ENCODE measurements at regions not wholly inside any gene's neighbourhood (a gene's known extent, or its start where the extent isn't known, plus 50 kb on each side); places are given as distances from the start of the nearest gene placed in this dataset.

- no peak overlapping the region for H3K4me3 ChIP-seq
- H3K27ac ChIP-seq: peak overlapping the region in 9 of 21 experiments; percentile 9 to 88 (median 79)
Measured at GRCh38 chr12:92362126-92362525, 216.5 kb upstream of the BTG1 start.

- no peak overlapping the region for H3K4me3 ChIP-seq
- peak overlapping the region in 3 of 21 experiments; percentile 9 to 49 (median 29) for H3K27ac ChIP-seq
Measured at GRCh38 chr12:92360543-92360942, 214.9 kb upstream of the BTG1 start.

GRCh38 chr12:92359581-92360209, 214.0 kb upstream of the BTG1 start:
- peak overlapping the region in 1 of 21 experiments; percentile 49 for H3K27ac ChIP-seq
- no peak overlapping the region for H3K4me3 ChIP-seq

GRCh38 chr12:92357584-92358261, 212.1 kb upstream of the BTG1 start:
- Histone ChIP-seq H3K4me3 (no peak overlapping the region), H3K27ac (no peak overlapping the region)

- Histone ChIP-seq H3K27ac (no peak overlapping the region), H3K4me3 (no peak overlapping the region)
Measured at GRCh38 chr12:92356425-92356824, 210.8 kb upstream of the BTG1 start.

GRCh38 chr12:92349635-92350034, 204.0 kb upstream of the BTG1 start:
- H3K4me3 ChIP-seq: no peak overlapping the region
- H3K27ac ChIP-seq: no peak overlapping the region

- no peak overlapping the region for H3K27ac ChIP-seq
Measured at GRCh38 chr12:92342574-92342973, 196.9 kb upstream of the BTG1 start.

GRCh38 chr12:92341065-92341668, 195.5 kb upstream of the BTG1 start:
- peak overlapping the region in 1 of 7 experiments; percentile 13 for H3K4me3 ChIP-seq
- peak overlapping the region in 14 of 21 experiments; percentile 2 to 71 (median 48) for H3K27ac ChIP-seq

More at GRCh38 chr12:92342574-92342973, 196.9 kb upstream of the BTG1 start:
- H3K4me3 ChIP-seq: no peak overlapping the region

- H3K27ac ChIP-seq: peak overlapping the region in 10 of 21 experiments; percentile 2 to 71 (median 22)
- no peak overlapping the region for H3K4me3 ChIP-seq
Measured at GRCh38 chr12:92340441-92341064, 194.9 kb upstream of the BTG1 start.

- peak overlapping the region in 2 of 21 experiments; percentile 2 to 17 for H3K27ac ChIP-seq
- H3K4me3 ChIP-seq: no peak overlapping the region
Measured at GRCh38 chr12:92340003-92340402, 194.4 kb upstream of the BTG1 start.

- H3K4me3 ChIP-seq: no peak overlapping the region
- H3K27ac ChIP-seq: no peak overlapping the region
Measured at GRCh38 chr12:92339198-92339821, 193.7 kb upstream of the BTG1 start.

GRCh38 chr12:92338671-92339070, 193.0 kb upstream of the BTG1 start:
- Histone ChIP-seq H3K27ac (no peak overlapping the region), H3K4me3 (no peak overlapping the region)

- Histone ChIP-seq H3K27ac (no peak overlapping the region), H3K4me3 (no peak overlapping the region)
Measured at GRCh38 chr12:92338102-92338501, 192.5 kb upstream of the BTG1 start.

- no peak overlapping the region for H3K4me3 ChIP-seq
- no peak overlapping the region for H3K27ac ChIP-seq
Measured at GRCh38 chr12:92337128-92337527, 191.5 kb upstream of the BTG1 start.

GRCh38 chr12:92336641-92337040, 191.0 kb upstream of the BTG1 start:
- H3K27ac ChIP-seq: peak overlapping the region in 1 of 21 experiments; percentile 4
- H3K4me3 ChIP-seq: no peak overlapping the region

GRCh38 chr12:92335831-92336230, 190.2 kb upstream of the BTG1 start:
- Histone ChIP-seq H3K4me3 (no peak overlapping the region), H3K27ac (peak overlapping the region in 1 of 21 experiments; percentile 4)

- H3K27ac ChIP-seq: no peak overlapping the region
- no peak overlapping the region for H3K4me3 ChIP-seq
Measured at GRCh38 chr12:92334552-92334951, 188.9 kb upstream of the BTG1 start.

- Histone ChIP-seq H3K4me3 (no peak overlapping the region), H3K27ac (no peak overlapping the region)
Measured at GRCh38 chr12:92332552-92332951, 186.9 kb upstream of the BTG1 start.

- no peak overlapping the region for H3K27ac ChIP-seq
Measured at GRCh38 chr12:92331383-92331782, 185.7 kb upstream of the BTG1 start.

GRCh38 chr12:92330654-92331053, 185.0 kb upstream of the BTG1 start:
- Histone ChIP-seq H3K4me3 (no peak overlapping the region), H3K27ac (no peak overlapping the region)

More at GRCh38 chr12:92331383-92331782, 185.7 kb upstream of the BTG1 start:
- H3K4me3 ChIP-seq: no peak overlapping the region
